MM.1S (cell line): ENCODE measurements at regions not wholly inside any gene's neighbourhood (a gene's known extent, or its start where the extent isn't known, plus 50 kb on each side); places are given as distances from the start of the nearest gene placed in this dataset.

Experiments
- DNase-seq: peaks from one replicate; pipeline ENCODE4 v3.0.0-alpha.2; 2015
- H2AFZ ChIP-seq: fragments of 300-600 bp; sonication (generic); 2 replicates; pipeline ENCODE4 v1.6.0; 2016; ENCODE audit warnings: antibody characterized with exemption, low read length
- H3F3A ChIP-seq: fragments of 300-600 bp; sonication (generic); 2 replicates; pipeline ENCODE4 v1.6.1; 2016; ENCODE audit warnings: mild to moderate bottlenecking, antibody characterized with exemption, low read length, moderate library complexity, mixed read lengths; ENCODE audit not compliant: insufficient read depth
- H3K27ac ChIP-seq: fragments of 300-600 bp; sonication (generic); 2 replicates; pipeline ENCODE4 v1.5.1; 2016; ENCODE audit warnings: mild to moderate bottlenecking, low read length
- H3K27me3 ChIP-seq: fragments of 300-600 bp; sonication (generic); replicated peaks from 2 replicates; pipeline ENCODE4 v1.6.0; 2016; ENCODE audit warnings: low read length; ENCODE audit not compliant: insufficient read depth
- H3K36me3 ChIP-seq: fragments of 300-600 bp; sonication (generic); replicated peaks from 2 replicates; pipeline ENCODE4 v1.6.1; 2016; ENCODE audit warnings: mild to moderate bottlenecking, low read length, mixed read lengths; ENCODE audit not compliant: insufficient read depth
- H3K4me1 ChIP-seq: fragments of 300-600 bp; sonication (generic); 2 replicates; pipeline ENCODE4 v1.6.1; 2016; ENCODE audit warnings: low read length, mixed read lengths
- H3K4me2 ChIP-seq: fragments of 300-600 bp; sonication (generic); 2 replicates; pipeline ENCODE4 v1.6.0; 2016; ENCODE audit warnings: low read depth, low read length
- H3K4me3 ChIP-seq: fragments of 300-600 bp; sonication (generic); 2 replicates; pipeline ENCODE4 v1.5.1; 2016; ENCODE audit warnings: low read length, mixed read lengths
- H3K79me2 ChIP-seq: fragments of 300-600 bp; sonication (generic); 2 replicates; pipeline ENCODE4 v1.6.1; 2016; ENCODE audit warnings: mixed run types, low read length, mixed read lengths
- H3K9ac ChIP-seq: fragments of 300-600 bp; sonication (generic); 2 replicates; pipeline ENCODE4 v1.6.1; 2016; ENCODE audit warnings: low read length, mixed read lengths
- H3K9me2 ChIP-seq: fragments of 300-600 bp; sonication (generic); replicated peaks from 2 replicates; pipeline ENCODE4 v1.6.1; 2016; ENCODE audit warnings: mild to moderate bottlenecking, low read length, mixed read lengths; ENCODE audit not compliant: insufficient read depth
- H3K9me3 ChIP-seq: fragments of 300-600 bp; sonication (generic); replicated peaks from 2 replicates; pipeline ENCODE4 v1.6.1; 2016; ENCODE audit warnings: mild to moderate bottlenecking, low read length, mixed read lengths; ENCODE audit not compliant: insufficient read depth
- H4K20me1 ChIP-seq: fragments of 300-600 bp; sonication (generic); 2 replicates; pipeline ENCODE4 v1.6.1; 2016; ENCODE audit warnings: mild to moderate bottlenecking, low read length, moderate library complexity, mixed read lengths; ENCODE audit not compliant: insufficient read depth
- CTCF ChIP-seq: fragments of 300-600 bp; sonication (generic); IDR thresholded peaks from 2 replicates; pipeline ENCODE4 v1.5.1; 2016; ENCODE audit warnings: antibody characterized with exemption, low read length, mixed read lengths
- EZH2 ChIP-seq: fragments of 300-600 bp; sonication (generic); optimal IDR thresholded peaks from 2 replicates; pipeline ENCODE3; 2017; ENCODE audit warnings: low read depth, mild to moderate bottlenecking, antibody characterized with exemption, low read length, mixed read lengths
- EZH2phosphoT487 ChIP-seq: fragments of 300-600 bp; sonication (generic); IDR thresholded peaks from 2 replicates; pipeline ENCODE4 v1.6.1; 2018; ENCODE audit warnings: antibody characterized with exemption, low read length

- Histone ChIP-seq H3K79me2 (no peaks in the 10 kb centered on the region), H2AFZ (peak overlapping the region; percentile 26; the same call in 1 of the 2 replicates), H3K4me1 (peaks cover 42% of the 10 kb centered on the region), H3K27ac (peak overlapping the region; percentile 93), H3K4me3 (no peak overlapping the region), H3K4me2 (peak overlapping the region; percentile 61), H3K9ac (peak overlapping the region; percentile 41), H3K9me3 (no peaks in the 10 kb centered on the region), H3K9me2 (no peaks in the 10 kb centered on the region), H3K27me3 (no peaks in the 10 kb centered on the region), H3K36me3 (no peaks in the 10 kb centered on the region), H4K20me1 (no peaks in the 10 kb centered on the region), H3F3A (peaks cover 17% of the 10 kb centered on the region)
- TF ChIP-seq CTCF = no peak
- no peak for TF ChIP-seq EZH2
- no peak for TF ChIP-seq EZH2phosphoT487
- peak; percentile 69 for DNase-seq
Observed at GRCh38 chr6:62391358-62391757, 105.3 kb upstream of the KHDRBS2 start.

GRCh38 chr6:62390401-62390800, 104.4 kb upstream of the KHDRBS2 start:
- Histone ChIP-seq H3K27me3 (no peaks in the 10 kb centered on the region), H3F3A (peaks cover 17% of the 10 kb centered on the region), H3K9me3 (no peaks in the 10 kb centered on the region), H3K4me1 (peaks cover 42% of the 10 kb centered on the region), H3K79me2 (no peaks in the 10 kb centered on the region), H3K4me3 (no peak overlapping the region), H3K9ac (peak overlapping the region; percentile 41; the same call in 1 of the 2 replicates), H3K36me3 (no peaks in the 10 kb centered on the region), H4K20me1 (no peaks in the 10 kb centered on the region), H3K4me2 (peak overlapping the region; percentile 61), H3K27ac (peak overlapping the region; percentile 93), H2AFZ (peak overlapping the region; percentile 26; the same call in 1 of the 2 replicates), H3K9me2 (no peaks in the 10 kb centered on the region)
- TF ChIP-seq CTCF = no peak
- no peak for TF ChIP-seq EZH2
- no peak for TF ChIP-seq EZH2phosphoT487
- DNase-seq = no peak

- H3K4me1 ChIP-seq = peaks cover 13% of the 10 kb centered on the region; the same call in 1 of the 2 replicates
- H3K9ac ChIP-seq = no peak overlapping the region
- H3K79me2 ChIP-seq = no peaks in the 10 kb centered on the region
- no peaks in the 10 kb centered on the region for H3K36me3 ChIP-seq
- H3K9me3 ChIP-seq = no peaks in the 10 kb centered on the region
- TF ChIP-seq EZH2phosphoT487 (no peak), EZH2 (no peak), CTCF (no peak)
- H3K9me2 ChIP-seq = no peaks in the 10 kb centered on the region
- H3F3A ChIP-seq = no peaks in the 10 kb centered on the region
- no peak overlapping the region for H3K4me3 ChIP-seq
- peak overlapping the region; percentile 20; the same call in 1 of the 2 replicates for H3K27ac ChIP-seq
- H2AFZ ChIP-seq = no peak overlapping the region
- no peak for DNase-seq
- H3K4me2 ChIP-seq = no peak overlapping the region
- H3K27me3 ChIP-seq = no peaks in the 10 kb centered on the region
- no peaks in the 10 kb centered on the region for H4K20me1 ChIP-seq
Observed at GRCh38 chr6:62371453-62372210, 85.6 kb upstream of the KHDRBS2 start.
